K562 (cell line): ENCODE measurements at regions not wholly inside any gene's neighbourhood (a gene's known extent, or its start where the extent isn't known, plus 50 kb on each side); places are given as distances from the start of the nearest gene placed in this dataset.

Experiments
- ATAC-seq: fragments of 200-7000 bp; cut with Tn5 transposase; 3 replicates; pipeline ENCODE4 v1.9.1; 2020; ENCODE audit warnings: moderate library complexity
- BruUV-seq: library from RNA; stranded (reverse); fragments of 400-500 nt; replicated peaks from 2 replicates; lab custom pipeline; 2021; lab: Mats Ljungman, UMichigan
- CTCF ChIA-PET: fragments of 300-600 bp; formaldehyde crosslinking; extraction: SDS; loops from one replicate; lab custom pipeline; 2021; ENCODE audit warnings: low intra/inter-chr PET ratio; lab: Yijun Ruan, JAX
- POLR2A ChIA-PET: fragments of 300-600, 350-650 bp; sonication (Branson Sonifier 250); formaldehyde crosslinking; extraction: SDS; loops from one replicate; lab custom pipeline; 2021; ENCODE audit warnings: antibody characterized with exemption, inconsistent platforms; lab: Yijun Ruan, JAX
- DNase-seq, 4 experiments: peaks; one replicate each; pipeline versions ENCODE4 v3.0.0 to v3.0.0-alpha.2; 2011 to 2018; ENCODE audit warnings: low spot score in 3 of 4, mixed read lengths in 3 of 4; ENCODE audit errors: extremely low read depth in 1 of 4
- FAIRE-seq: peaks from 2 replicates; lab custom pipeline; 2011; peaks lifted over from hg19 to GRCh38; lab: Jason Lieb, UNC
- H2AFZ ChIP-seq: 2 replicates; pipeline ENCODE4 v1.6.0; 2011; ENCODE audit warnings: low read depth, low read length, control low read depth, inconsistent platforms
- H3K27ac ChIP-seq: fragments of 200-600 bp; 3 replicates; pipeline ENCODE4 v1.8.0; 2011; ENCODE audit warnings: low read depth, mild to moderate bottlenecking, control low read depth, inconsistent platforms, low read length, moderate library complexity, mixed read lengths; ENCODE audit errors: extremely low read depth
- H3K27me3 ChIP-seq, 2 experiments: fragments of 300-600 bp in 1 of 2; 2 replicates in 1 of 2; 3 replicates in 1 of 2; pipeline versions ENCODE4 v1.6.0 to v1.8.0; 2011; ENCODE audit warnings: inconsistent platforms in 2 of 2, low read length in 2 of 2, mild to moderate bottlenecking in 1 of 2, mixed read lengths in 1 of 2, moderate library complexity in 1 of 2; ENCODE audit not compliant: control insufficient read depth in 2 of 2, insufficient read depth in 2 of 2
- H3K36me3 ChIP-seq: fragments of 300-600 bp; 3 replicates; pipeline ENCODE4 v1.8.0; 2011; ENCODE audit warnings: mild to moderate bottlenecking, low read length, inconsistent platforms; ENCODE audit not compliant: control insufficient read depth, insufficient read depth
- H3K4me1 ChIP-seq, 2 experiments: fragments of 200-600 bp in 1 of 2; replicated peaks in 1 of 2; 2 replicates in 1 of 2; 3 replicates in 1 of 2; pipeline versions ENCODE4 v1.5.1 to v1.8.0; 2011; ENCODE audit warnings: inconsistent platforms in 2 of 2, low read length in 2 of 2, mild to moderate bottlenecking in 1 of 2, mixed read lengths in 1 of 2, moderate library complexity in 1 of 2; ENCODE audit not compliant: control insufficient read depth in 2 of 2, insufficient read depth in 2 of 2
- H3K4me2 ChIP-seq: 2 replicates; pipeline ENCODE4 v1.6.1; 2011; ENCODE audit warnings: low read length, control low read depth, inconsistent platforms, mixed read lengths; ENCODE audit not compliant: insufficient read depth
- H3K4me3 ChIP-seq: fragments of 200-600 bp; sonication (generic), shearing (Covaris generic); 2 replicates; pipeline ENCODE4 v1.5.1; 2016; ENCODE audit warnings: control low read depth, inconsistent platforms
- H3K79me2 ChIP-seq: fragments of 200-600 bp; 3 replicates; pipeline ENCODE4 v1.8.0; 2011; ENCODE audit warnings: low read length, inconsistent platforms; ENCODE audit not compliant: control insufficient read depth, insufficient read depth
- H3K9ac ChIP-seq, 2 experiments: 2 replicates each; pipeline versions ENCODE4 v1.6.0 to v1.6.1; 2011; ENCODE audit warnings: low read depth in 2 of 2, low read length in 2 of 2, control low read depth in 1 of 2, inconsistent platforms in 1 of 2, mild to moderate bottlenecking in 1 of 2, mixed read lengths in 1 of 2; ENCODE audit not compliant: insufficient read depth in 1 of 2
- H3K9me1 ChIP-seq: one replicate; pipeline ENCODE4 v1.6.0; 2011; ENCODE audit warnings: inconsistent platforms, mild to moderate bottlenecking, low read length, moderate library complexity; ENCODE audit not compliant: control insufficient read depth, insufficient read depth
- H3K9me3 ChIP-seq: replicated peaks from 2 replicates; pipeline ENCODE4 v1.5.1; 2011; ENCODE audit warnings: low read depth, low read length, inconsistent platforms; ENCODE audit not compliant: control insufficient read depth, insufficient read depth
- H4K20me1 ChIP-seq: replicated peaks from 2 replicates; pipeline ENCODE4 v1.6.1; 2011; ENCODE audit warnings: low read length, inconsistent platforms, mixed read lengths; ENCODE audit not compliant: control insufficient read depth, insufficient read depth
- BMI1 ChIP-seq: fragments of 150-350 bp; IDR thresholded peaks from 2 replicates; pipeline ENCODE4 v1.6.1; 2014; ENCODE audit warnings: low read length
- CBX2 ChIP-seq: fragments of 200-600 bp; sonication (generic); IDR thresholded peaks from one replicate; pipeline ENCODE4 v1.6.1; 2012; ENCODE audit warnings: mild to moderate bottlenecking, low read length, inconsistent platforms; ENCODE audit not compliant: insufficient read depth, poor library complexity, severe bottlenecking
- CBX8 ChIP-seq: fragments of 200-600 bp; sonication (generic); IDR thresholded peaks from 2 replicates; pipeline ENCODE4 v1.6.1; 2012; ENCODE audit warnings: borderline replicate concordance, mixed run types, low read depth, mild to moderate bottlenecking, moderate library complexity, mixed read lengths, low read length, control low read depth, inconsistent platforms; ENCODE audit not compliant: poor library complexity, severe bottlenecking; ENCODE audit errors: extremely low read depth
- NCOA1 ChIP-seq: fragments of 450-650 bp; IDR thresholded peaks from 2 replicates; pipeline ENCODE4 v1.6.1; 2016; ENCODE audit warnings: low read depth
- POLR2B ChIP-seq: fragments of 450-650 bp; IDR thresholded peaks from 2 replicates; pipeline ENCODE4 v1.6.1; 2018; ENCODE audit warnings: low read depth; ENCODE audit not compliant: partially characterized antibody
- SREBF2 ChIP-seq: sonication (generic); formaldehyde crosslinking; IDR thresholded peaks from 2 replicates; pipeline ENCODE4 v1.4.0; 2020; ENCODE audit warnings: mild to moderate bottlenecking, missing genetic modification reagents
- ZFP1 ChIP-seq: fragments of 450-650 bp; formaldehyde crosslinking; IDR thresholded peaks from 2 replicates; pipeline ENCODE4 v1.4.0; 2020; ENCODE audit warnings: mild to moderate bottlenecking, mixed read lengths
- ZFP36 ChIP-seq: fragments of 150-350 bp; IDR thresholded peaks from 2 replicates; pipeline ENCODE4 v1.6.1; 2018; ENCODE audit warnings: low read length, low read depth; ENCODE audit not compliant: partially characterized antibody
- ZNF274 ChIP-seq: IDR thresholded peaks from 2 replicates; pipeline ENCODE4 v1.6.1; 2011; ENCODE audit warnings: low read depth, mild to moderate bottlenecking, low read length, moderate library complexity, borderline replicate concordance
- ZNF668 ChIP-seq: fragments of 250-450 bp; sonication (Bioruptor Pico); IDR thresholded peaks from 2 replicates; pipeline ENCODE4 v1.8.0; 2022; ENCODE audit warnings: mild to moderate bottlenecking, inconsistent platforms
- WGBS: fragments of 100-300 bp; shearing (Covaris generic); methylation state at CpG from one replicate; pipeline ENCODE4 v1.1.6; 2016; ENCODE audit warnings: low coverage, mixed read lengths; ENCODE audit not compliant: insufficient coverage; ENCODE audit errors: missing lambda C conversion rate; 5-methylcytosine and 5-hydroxymethylcytosine counted together
- in situ Hi-C: fragments of 300-500 bp; cut with MboI; formaldehyde crosslinking; loops from 4 replicates; pipeline ENCODE4 v1.15.0; 2018; ENCODE audit warnings: inconsistent platforms, mixed read lengths
- intact Hi-C: fragments of 100-400 bp; cut with micrococcal nuclease; formaldehyde crosslinking; loops from 2 replicates; pipeline ENCODE4 v1.14.2; 2022

DNA sequence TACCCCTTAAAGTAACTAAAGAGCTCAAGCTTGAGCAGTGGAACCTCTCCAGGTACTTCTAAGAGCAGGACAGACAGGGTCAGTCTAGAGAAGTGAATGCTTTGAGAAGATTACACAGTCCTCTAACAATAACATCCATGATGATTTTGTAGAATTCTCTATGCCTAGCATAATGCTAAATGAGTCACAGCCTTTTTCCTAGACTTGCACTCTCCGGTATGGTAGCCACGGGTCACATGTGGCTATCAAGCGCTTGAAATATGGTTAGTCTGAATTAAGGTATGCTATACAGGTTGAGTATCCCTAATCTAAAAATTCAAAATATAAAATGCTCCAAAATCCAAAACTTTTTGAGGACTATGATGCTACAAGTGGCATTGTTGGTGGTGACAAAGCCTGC is 166.6 kb upstream of the MKLN1 start (continued):
- TF ChIP-seq ZNF668 (CRISPR knock-in tag): no peak
- no peak for TF ChIP-seq NCOA1
- no peak for TF ChIP-seq SREBF2 (CRISPR knock-in tag)
- no peak for TF ChIP-seq ZNF274
- TF ChIP-seq POLR2B: no peak

DNA sequence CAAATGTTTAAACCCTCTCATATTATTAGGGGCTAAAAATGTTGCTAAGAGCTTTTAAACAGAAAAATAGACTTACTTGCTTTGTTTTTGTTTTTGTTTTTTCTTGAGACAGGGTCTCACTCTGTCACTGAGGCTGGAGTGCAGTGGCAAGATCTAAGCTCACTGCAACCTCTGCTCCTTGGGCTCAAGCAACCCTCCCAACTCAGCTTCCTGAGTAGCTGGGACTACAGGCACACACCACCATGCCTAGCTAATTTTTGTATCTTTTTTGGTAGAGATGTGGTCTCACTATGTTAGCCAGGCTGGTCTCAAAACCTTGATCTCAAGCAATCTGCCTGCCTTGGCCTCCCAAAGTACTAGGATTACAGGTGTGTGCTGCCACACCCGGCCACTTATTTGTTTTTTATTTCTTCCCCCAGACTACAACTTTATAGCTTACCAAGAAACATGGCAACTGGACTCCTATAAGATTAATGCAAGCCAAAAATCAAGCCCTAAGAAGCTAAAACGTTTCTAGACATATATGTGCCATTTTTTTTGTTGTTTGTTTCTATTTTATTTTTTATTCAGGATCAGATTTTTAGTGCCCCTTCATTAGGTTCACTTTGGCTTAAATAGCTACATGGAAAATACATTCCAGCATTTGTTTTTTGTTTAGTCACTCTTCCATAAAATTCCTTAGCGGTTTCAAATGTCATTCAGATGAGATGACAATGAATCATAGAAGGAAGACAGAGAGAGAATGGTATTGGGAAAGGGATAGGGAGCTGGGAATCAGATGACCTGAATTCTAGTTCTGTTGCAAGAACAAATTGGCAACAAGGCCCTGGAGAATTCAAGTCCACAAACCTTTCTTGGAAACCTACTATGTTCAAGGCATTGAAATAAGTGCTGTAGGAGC is 163.4 kb upstream of the MKLN1 start:
- DNase-seq (no peak), ATAC-seq (no peak), FAIRE-seq (no peak)
- peaks cover 32 to 35% of the 10 kb centered on the region in 2 experiments for H3K27me3 ChIP-seq
- ChIA-PET CTCF (no interaction called here), POLR2A (interaction anchor here (0.5 to 3.9 kb wide), 7 partner anchors 9 to 374 kb away, joined by 3 to 17 read pairs (median 3); no protein-coding TSS in a partner anchor)
- H3K9me1 ChIP-seq: no peaks in the 10 kb centered on the region
- H2AFZ ChIP-seq: no peak overlapping the region
- H3K9me3 ChIP-seq: no peaks in the 10 kb centered on the region
- no peak overlapping the region for H3K4me3 ChIP-seq
- no peaks in the 10 kb centered on the region for H3K79me2 ChIP-seq
- intact Hi-C loops (no loop called here), in situ Hi-C loops (no loop called here)
- no peaks in the 10 kb centered on the region for H4K20me1 ChIP-seq
- 0% methylated on average over 3 of the region's 3 CpGs for WGBS
- no TSS peak for BruUV-seq
- no peaks in the 10 kb centered on the region for H3K4me1 ChIP-seq
- no peak overlapping the region for H3K4me2 ChIP-seq
- no peaks in the 10 kb centered on the region for H3K36me3 ChIP-seq
- no peak overlapping the region for H3K27ac ChIP-seq
- TF ChIP-seq ZFP36 (peak; percentile 1), CBX8 (peak; percentile 64), ZFP1 (no peak), CBX2 (peak; percentile 5), BMI1 (0 out of 2 replicates have a peak, but pooled peaks have one; percentile 12)
- no peak overlapping the region for H3K9ac ChIP-seq
